OCI-M2 (cell line): ENCODE measurements at regions not wholly inside any gene's neighbourhood (a gene's known extent, or its start where the extent isn't known, plus 50 kb on each side); places are given as distances from the start of the nearest gene placed in this dataset.
A peak's percentile ranks its signal among the peaks of the same experiment; 100 is the strongest.
"Not testable (repeated sequence)": the region's sequence is repeated elsewhere in the genome, so short reads cannot be mapped to it uniquely, and the experiment has no call there.

Experiments
- DNase-seq: peaks from one replicate; lab custom pipeline; 2025; ENCODE audit not compliant: unreplicated experiment; lab: John Stamatoyannopoulos, UW

GRCh38 chrX:43349363-43349762 lies 306.7 kb upstream of the MAOA start:
- DNase-seq: no peak

- no peak for DNase-seq
These were observed 305.2 kb upstream of the MAOA start for GRCh38 chrX:43350935-43351334.

- DNase-seq: no peak
These were observed 298.4 kb upstream of the MAOA start for GRCh38 chrX:43357741-43358140.

GRCh38 chrX:43373032-43373431 lies 283.1 kb upstream of the MAOA start:
- no peak for DNase-seq

- no peak for DNase-seq
These were observed 281.0 kb upstream of the MAOA start for GRCh38 chrX:43375136-43375535.

GRCh38 chrX:43380704-43381103 lies 275.4 kb upstream of the MAOA start:
- DNase-seq: no peak

- no peak for DNase-seq
These were observed 269.2 kb upstream of the MAOA start for GRCh38 chrX:43386875-43387274.

GRCh38 chrX:43405191-43405590 lies 250.9 kb upstream of the MAOA start:
- DNase-seq: no peak

- DNase-seq: no peak
These were observed 232.2 kb upstream of the MAOA start for GRCh38 chrX:43423876-43424275.

- no peak for DNase-seq
These were observed 219.6 kb upstream of the MAOA start for GRCh38 chrX:43436517-43436916.

- no peak for DNase-seq
These were observed 209.3 kb upstream of the MAOA start for GRCh38 chrX:43446752-43447151.

GRCh38 chrX:43448688-43449087 lies 207.4 kb upstream of the MAOA start:
- DNase-seq: no peak

GRCh38 chrX:43450355-43450754 lies 205.7 kb upstream of the MAOA start:
- DNase-seq: no peak

- not testable (repeated sequence) for DNase-seq
These were observed 204.0 kb upstream of the MAOA start for GRCh38 chrX:43451976-43452686.

- no peak for DNase-seq
These were observed 200.0 kb upstream of the MAOA start for GRCh38 chrX:43456063-43456462.

GRCh38 chrX:43456906-43457305 lies 199.2 kb upstream of the MAOA start:
- no peak for DNase-seq

GRCh38 chrX:43467608-43468234 lies 188.4 kb upstream of the MAOA start:
- no peak for DNase-seq

GRCh38 chrX:43469391-43470054 lies 186.6 kb upstream of the MAOA start:
- DNase-seq: no peak

GRCh38 chrX:43474321-43474720 lies 181.8 kb upstream of the MAOA start:
- DNase-seq: no peak

GRCh38 chrX:43479070-43479469 lies 177.0 kb upstream of the MAOA start:
- no peak for DNase-seq

- DNase-seq: no peak
These were observed 176.2 kb upstream of the MAOA start for GRCh38 chrX:43479850-43480249.

GRCh38 chrX:43481576-43481975 lies 174.5 kb upstream of the MAOA start:
- DNase-seq: peak; percentile 2
